HEK293 (cell line): ENCODE measurements at regions not wholly inside any gene's neighbourhood (a gene's known extent, or its start where the extent isn't known, plus 50 kb on each side); places are given as distances from the start of the nearest gene placed in this dataset.
"Not testable (repeated sequence)": the region's sequence is repeated elsewhere in the genome, so short reads cannot be mapped to it uniquely, and the experiment has no call there.

Experiments
- CTCF ChIP-seq: fragments of 450-650 bp; formaldehyde crosslinking; IDR thresholded peaks from 2 replicates; pipeline ENCODE4 v1.5.1; 2016; ENCODE audit warnings: missing biosample characterization, missing genetic modification characterization
- FEZF1 ChIP-seq: fragments of 450-650 bp; formaldehyde crosslinking; IDR thresholded peaks from 2 replicates; pipeline ENCODE4 v1.5.1; 2016; ENCODE audit warnings: missing biosample characterization, missing genetic modification characterization
- ZNF274 ChIP-seq, 2 experiments: fragments of 200-500 bp in 1 of 2; fragments of 450-650 bp in 1 of 2; sonication (Bioruptor generic) in 1 of 2; formaldehyde crosslinking in 1 of 2; IDR thresholded peaks; 2 replicates each; pipeline versions ENCODE4 v1.5.1 to v1.6.1; 2014 to 2016; ENCODE audit warnings: borderline replicate concordance in 1 of 2, inconsistent platforms in 1 of 2, low read length in 1 of 2, missing biosample characterization in 1 of 2, missing genetic modification characterization in 1 of 2
- ZNF621 ChIP-seq: fragments of 450-650 bp; formaldehyde crosslinking; IDR thresholded peaks from 2 replicates; pipeline ENCODE4 v1.5.1; 2017; ENCODE audit warnings: missing biosample characterization, missing genetic modification characterization

- not testable (repeated sequence) for TF ChIP-seq FEZF1 (tag by site-specific recombination); CTCF (tag by site-specific recombination); ZNF274 (IDR thresholded peaks at IDR 0.05; ENCODE audit: low read length); ZNF274 (tag by site-specific recombination; IDR thresholded peaks at IDR 0.05; ENCODE audit: borderline replicate concordance); ZNF621 (tag by site-specific recombination)
Observed at GRCh38 chr5:56628616-56629015, 186.7 kb upstream of the MAP3K1 start.
